ENCODE measurements at regions not wholly inside any gene's neighbourhood (a gene's known extent, or its start where the extent isn't known, plus 50 kb on each side); places are given as distances from the start of the nearest gene placed in this dataset.

GRCh38 chr2:88829607-88830463 lies 138.4 kb downstream of the RPIA start:
- Histone ChIP-seq H3K79me2 (ENCODE audit: control insufficient read depth, low read length) (peaks cover 71% of the 10 kb centered on the region), H3K9me3 (ENCODE audit: control insufficient read depth, insufficient read depth, low read length) (no peaks in the 10 kb centered on the region), H4K20me1 (ENCODE audit: control insufficient read depth, insufficient read depth, low read depth, low read length) (peaks cover 7% of the 10 kb centered on the region; the same call in 1 of the 2 replicates), H3K4me3 (ENCODE audit: low read length) (peak overlapping the region; percentile 27), H3K27ac (ENCODE audit: low read depth, low read length) (peak overlapping the region; percentile 38), H3F3A (ENCODE audit: control insufficient read depth, insufficient read depth) (peaks cover 4% of the 10 kb centered on the region; the same call in 1 of the 2 replicates), H3K27me3 (ENCODE audit: control insufficient read depth, low read length) (no peaks in the 10 kb centered on the region), H3K36me3 (ENCODE audit: control insufficient read depth, low read length) (peaks cover 65% of the 10 kb centered on the region), H3K9me2 (replicated peaks; ENCODE audit: control insufficient read depth, low read length) (no peaks in the 10 kb centered on the region), H3K4me1 (ENCODE audit: control insufficient read depth, low read length) (peaks cover 50% of the 10 kb centered on the region), H3K4me2 (ENCODE audit: low read length) (peak overlapping the region; percentile 80)
- no peak for TF ChIP-seq CTCF (IDR thresholded peaks at IDR 0.05; ENCODE audit: low read depth, low read length, poor library complexity, severe bottlenecking)
- no peak for TF ChIP-seq EZH2phosphoT487 (IDR thresholded peaks at IDR 0.05; ENCODE audit: borderline replicate concordance, low read length)

- Histone ChIP-seq H3K4me3 (ENCODE audit: low read length) (peak overlapping the region; percentile 27), H3F3A (ENCODE audit: control insufficient read depth, insufficient read depth) (peaks cover 4% of the 10 kb centered on the region; the same call in 1 of the 2 replicates), H3K27me3 (ENCODE audit: control insufficient read depth, low read length) (no peaks in the 10 kb centered on the region), H3K9me2 (replicated peaks; ENCODE audit: control insufficient read depth, low read length) (no peaks in the 10 kb centered on the region), H4K20me1 (ENCODE audit: control insufficient read depth, insufficient read depth, low read depth, low read length) (peaks cover 7% of the 10 kb centered on the region; the same call in 1 of the 2 replicates), H3K9me3 (ENCODE audit: control insufficient read depth, insufficient read depth, low read length) (no peaks in the 10 kb centered on the region), H3K79me2 (ENCODE audit: control insufficient read depth, low read length) (peaks cover 57% of the 10 kb centered on the region), H3K4me2 (ENCODE audit: low read length) (peak overlapping the region; percentile 80), H3K36me3 (ENCODE audit: control insufficient read depth, low read length) (peaks cover 54% of the 10 kb centered on the region), H3K27ac (ENCODE audit: low read depth, low read length) (no peak overlapping the region), H3K4me1 (ENCODE audit: control insufficient read depth, low read length) (peaks cover 50% of the 10 kb centered on the region)
- TF ChIP-seq EZH2phosphoT487 (IDR thresholded peaks at IDR 0.05; ENCODE audit: borderline replicate concordance, low read length) (no peak), CTCF (IDR thresholded peaks at IDR 0.05; ENCODE audit: low read depth, low read length, poor library complexity, severe bottlenecking) (no peak)
Measured at GRCh38 chr2:88831071-88831791, 139.8 kb downstream of the RPIA start.

- H3K27ac ChIP-seq (ENCODE audit: low read depth, low read length): peak overlapping the region; percentile 19
- H3K4me3 ChIP-seq (ENCODE audit: low read length): peak overlapping the region; percentile 71
- TF ChIP-seq EZH2phosphoT487 (IDR thresholded peaks at IDR 0.05; ENCODE audit: borderline replicate concordance, low read length) (no peak), CTCF (IDR thresholded peaks at IDR 0.05; ENCODE audit: low read depth, low read length, poor library complexity, severe bottlenecking) (peak; percentile 90)
- peaks cover 7% of the 10 kb centered on the region; the same call in 1 of the 2 replicates for H4K20me1 ChIP-seq (ENCODE audit: control insufficient read depth, insufficient read depth, low read depth, low read length)
- no peaks in the 10 kb centered on the region for H3K9me2 ChIP-seq (replicated peaks; ENCODE audit: control insufficient read depth, low read length)
- H3K27me3 ChIP-seq (ENCODE audit: control insufficient read depth, low read length): no peaks in the 10 kb centered on the region
- H3F3A ChIP-seq (ENCODE audit: control insufficient read depth, insufficient read depth): peaks cover 4% of the 10 kb centered on the region; the same call in 1 of the 2 replicates
- peak overlapping the region; percentile 80 for H3K4me2 ChIP-seq (ENCODE audit: low read length)
- H3K9me3 ChIP-seq (ENCODE audit: control insufficient read depth, insufficient read depth, low read length): no peaks in the 10 kb centered on the region
- H3K36me3 ChIP-seq (ENCODE audit: control insufficient read depth, low read length): peaks cover 48% of the 10 kb centered on the region
- H3K4me1 ChIP-seq (ENCODE audit: control insufficient read depth, low read length): peaks cover 50% of the 10 kb centered on the region
- peaks cover 52% of the 10 kb centered on the region for H3K79me2 ChIP-seq (ENCODE audit: control insufficient read depth, low read length)
Measured at GRCh38 chr2:88831792-88832248, 140.3 kb downstream of the RPIA start.

Data from DOHH2 (cell line).